ENCODE measurements at regions not wholly inside any gene's neighbourhood (a gene's known extent, or its start where the extent isn't known, plus 50 kb on each side); places are given as distances from the start of the nearest gene placed in this dataset.
A peak's percentile ranks its signal among the peaks of the same experiment; 100 is the strongest.

DNA sequence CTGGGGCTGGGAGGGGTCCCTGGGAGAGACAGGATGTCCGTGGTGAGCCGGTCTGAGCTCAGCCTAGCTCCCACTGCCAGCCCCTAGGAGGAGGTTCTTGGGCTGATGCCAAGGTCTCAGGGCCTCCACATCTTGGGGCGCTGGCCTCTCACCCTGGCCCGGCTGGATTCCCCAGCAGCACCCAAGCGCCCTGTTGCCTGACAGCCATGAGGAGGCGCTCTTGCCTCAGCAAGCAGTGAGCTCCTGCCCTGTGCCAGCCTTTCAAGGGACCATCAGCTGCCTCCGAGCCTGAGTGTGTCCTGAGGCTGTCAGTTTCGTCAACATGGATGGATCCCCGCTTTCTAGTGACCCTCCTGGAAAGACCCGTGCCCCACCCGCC is 234.9 kb upstream of the CIBAR2 start:
- no peak overlapping the region for H3K27ac ChIP-seq
- H3K4me3 ChIP-seq: no peak overlapping the region
- H3K4me2 ChIP-seq (ENCODE audit: unreplicated experiment): no peak overlapping the region
- H3K79me2 ChIP-seq (ENCODE audit: insufficient read depth): peaks cover 44% of the 10 kb centered on the region
- no peak overlapping the region for H2AFZ ChIP-seq
- no peaks in the 10 kb centered on the region for H3K27me3 ChIP-seq (replicated peaks; ENCODE audit: insufficient read depth)
- no peaks in the 10 kb centered on the region for H3K9me2 ChIP-seq (ENCODE audit: insufficient read depth)
- H3K9ac ChIP-seq: no peak overlapping the region
- peaks cover 9% of the 10 kb centered on the region for H3K4me1 ChIP-seq (ENCODE audit: insufficient read depth)
- peak; percentile 39 for DNase-seq
- TF ChIP-seq EZH2phosphoT487 (IDR thresholded peaks at IDR 0.05; ENCODE audit: insufficient read depth, low read depth): no peak
- TF ChIP-seq EZH2 (IDR thresholded peaks at IDR 0.05; ENCODE audit: insufficient read depth, poor library complexity, severe bottlenecking): no peak
- WGBS, 2 experiments (ENCODE audit: low coverage in 1 of 2, low lambda C conversion rate in 2 of 2, missing lambda C conversion rate in 2 of 2): 88 to 90% methylated on average over 10 to 11 of the region's 11 CpGs
- in situ Hi-C loops (cut with MboI): no loop called here
- peaks cover 7% of the 10 kb centered on the region; the same call in 1 of the 2 replicates for H3F3A ChIP-seq (ENCODE audit: insufficient read depth)
- 0 out of 2 replicates have a peak, but pooled peaks cover 4% of the 10 kb centered on the region for H4K20me1 ChIP-seq (ENCODE audit: insufficient read depth)
- H3K9me3 ChIP-seq (ENCODE audit: low read depth): no peaks in the 10 kb centered on the region
- no peaks in the 10 kb centered on the region for H3K36me3 ChIP-seq (ENCODE audit: low read depth)

- DNase-seq: no peak
- Histone ChIP-seq H3K79me2 (ENCODE audit: insufficient read depth) (peaks cover 43% of the 10 kb centered on the region), H2AFZ (no peak overlapping the region), H3K27me3 (replicated peaks; ENCODE audit: insufficient read depth) (no peaks in the 10 kb centered on the region), H4K20me1 (ENCODE audit: insufficient read depth) (0 out of 2 replicates have a peak, but pooled peaks cover 4% of the 10 kb centered on the region), H3K9ac (no peak overlapping the region), H3K4me3 (no peak overlapping the region), H3F3A (ENCODE audit: insufficient read depth) (peaks cover 7% of the 10 kb centered on the region; the same call in 1 of the 2 replicates), H3K36me3 (ENCODE audit: low read depth) (no peaks in the 10 kb centered on the region), H3K9me3 (ENCODE audit: low read depth) (no peaks in the 10 kb centered on the region), H3K4me1 (ENCODE audit: insufficient read depth) (peaks cover 9% of the 10 kb centered on the region), H3K4me2 (ENCODE audit: unreplicated experiment) (no peak overlapping the region), H3K27ac (no peak overlapping the region), H3K9me2 (ENCODE audit: insufficient read depth) (no peaks in the 10 kb centered on the region)
- in situ Hi-C loops (cut with MboI): no loop called here
- TF ChIP-seq EZH2 (IDR thresholded peaks at IDR 0.05; ENCODE audit: insufficient read depth, poor library complexity, severe bottlenecking): no peak
- no peak for TF ChIP-seq EZH2phosphoT487 (IDR thresholded peaks at IDR 0.05; ENCODE audit: insufficient read depth, low read depth)
- 95% methylated on average over 12 of the region's 12 CpGs for WGBS, 2 experiments (ENCODE audit: low coverage in 1 of 2, low lambda C conversion rate in 2 of 2, missing lambda C conversion rate in 2 of 2)
Measured at GRCh38 chr16:85348065-85348840, 236.0 kb upstream of the CIBAR2 start.

GRCh38 chr16:85348911-85349334 is 236.7 kb upstream of the CIBAR2 start:
- Histone ChIP-seq H3K4me2 (ENCODE audit: unreplicated experiment) (no peak overlapping the region), H3K27ac (no peak overlapping the region), H3K79me2 (ENCODE audit: insufficient read depth) (peaks cover 50% of the 10 kb centered on the region), H3K4me3 (no peak overlapping the region), H3K9ac (no peak overlapping the region), H2AFZ (no peak overlapping the region), H3K4me1 (ENCODE audit: insufficient read depth) (peaks cover 13% of the 10 kb centered on the region), H3K9me3 (ENCODE audit: low read depth) (no peaks in the 10 kb centered on the region), H3F3A (ENCODE audit: insufficient read depth) (peaks cover 9% of the 10 kb centered on the region; the same call in 1 of the 2 replicates), H3K27me3 (replicated peaks; ENCODE audit: insufficient read depth) (no peaks in the 10 kb centered on the region), H3K9me2 (ENCODE audit: insufficient read depth) (no peaks in the 10 kb centered on the region), H4K20me1 (ENCODE audit: insufficient read depth) (0 out of 2 replicates have a peak, but pooled peaks cover 4% of the 10 kb centered on the region), H3K36me3 (ENCODE audit: low read depth) (no peaks in the 10 kb centered on the region)
- in situ Hi-C loops (cut with MboI): no loop called here
- no peak for DNase-seq
- 57 to 65% methylated on average over 16 to 21 of the region's 21 CpGs for WGBS, 2 experiments (ENCODE audit: low coverage in 1 of 2, low lambda C conversion rate in 2 of 2, missing lambda C conversion rate in 2 of 2)
- no peak for TF ChIP-seq EZH2phosphoT487 (IDR thresholded peaks at IDR 0.05; ENCODE audit: insufficient read depth, low read depth)
- TF ChIP-seq EZH2 (IDR thresholded peaks at IDR 0.05; ENCODE audit: insufficient read depth, poor library complexity, severe bottlenecking): no peak

DNA sequence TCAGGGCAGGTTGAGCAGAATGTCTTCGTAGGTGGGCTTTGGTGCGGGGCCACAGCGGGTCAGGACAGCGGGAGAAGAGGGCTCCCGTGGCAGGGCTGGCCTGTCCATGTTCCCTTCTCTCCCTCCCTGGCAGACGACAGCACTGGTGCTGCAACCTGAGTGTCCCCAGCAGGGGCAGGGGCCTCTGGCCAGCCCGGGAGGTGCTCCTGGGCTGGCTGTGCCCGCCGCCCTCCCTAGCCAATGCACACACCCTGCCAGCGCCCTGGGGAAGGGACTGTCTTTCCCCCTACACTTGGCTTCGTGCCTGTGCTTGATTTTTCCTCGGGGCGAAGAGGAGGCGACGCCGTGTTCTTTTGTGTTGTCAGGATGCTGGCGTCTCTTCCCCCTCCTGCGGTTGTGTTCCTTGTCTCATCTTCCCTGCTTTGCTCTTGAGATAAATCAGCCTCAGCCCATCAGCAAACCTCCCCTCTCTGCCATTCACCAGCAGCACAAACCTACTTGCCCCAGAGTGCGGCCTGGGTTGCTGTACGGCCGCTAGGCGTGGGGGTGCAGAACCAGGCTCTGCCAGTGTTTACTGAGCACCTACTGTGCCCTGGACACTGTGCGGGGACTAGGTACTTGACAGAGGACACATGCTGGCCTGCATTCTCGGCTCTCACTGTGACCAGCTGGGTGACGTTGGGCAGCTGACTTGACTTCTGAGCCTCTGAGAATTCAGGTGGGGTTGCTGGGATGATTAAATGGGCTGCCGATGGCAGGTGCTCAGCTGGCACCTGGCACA is 237.3 kb upstream of the CIBAR2 start:
- Histone ChIP-seq H3K9ac (no peak overlapping the region), H3K9me2 (ENCODE audit: insufficient read depth) (no peaks in the 10 kb centered on the region), H3K4me1 (ENCODE audit: insufficient read depth) (peaks cover 19% of the 10 kb centered on the region), H3K27me3 (replicated peaks; ENCODE audit: insufficient read depth) (no peaks in the 10 kb centered on the region), H3K36me3 (ENCODE audit: low read depth) (no peaks in the 10 kb centered on the region), H3K4me2 (ENCODE audit: unreplicated experiment) (no peak overlapping the region), H3K27ac (no peak overlapping the region), H3K9me3 (ENCODE audit: low read depth) (no peaks in the 10 kb centered on the region), H3K79me2 (ENCODE audit: insufficient read depth) (peaks cover 51% of the 10 kb centered on the region), H2AFZ (no peak overlapping the region), H3F3A (ENCODE audit: insufficient read depth) (peaks cover 15% of the 10 kb centered on the region; the same call in 1 of the 2 replicates), H4K20me1 (ENCODE audit: insufficient read depth) (0 out of 2 replicates have a peak, but pooled peaks cover 4% of the 10 kb centered on the region), H3K4me3 (no peak overlapping the region)
- DNase-seq: no peak
- TF ChIP-seq EZH2 (IDR thresholded peaks at IDR 0.05; ENCODE audit: insufficient read depth, poor library complexity, severe bottlenecking) (no peak), EZH2phosphoT487 (IDR thresholded peaks at IDR 0.05; ENCODE audit: insufficient read depth, low read depth) (no peak)
- in situ Hi-C loops (cut with MboI): no loop called here
- WGBS, 2 experiments (ENCODE audit: low coverage in 1 of 2, low lambda C conversion rate in 2 of 2, missing lambda C conversion rate in 2 of 2): 83% methylated on average over 24 of the region's 26 CpGs
